PC-9 (cell line): ENCODE measurements at regions not wholly inside any gene's neighbourhood (a gene's known extent, or its start where the extent isn't known, plus 50 kb on each side); places are given as distances from the start of the nearest gene placed in this dataset.

Source experiments
- CTCF ChIP-seq: fragments of 200-600 bp; sonication (generic); conservative IDR thresholded peaks from 2 replicates; pipeline ENCODE4 v1.6.1; 2017; ENCODE audit warnings: mixed run types, antibody characterized with exemption, mild to moderate bottlenecking, moderate library complexity
- EZH2 ChIP-seq: fragments of 200-600 bp; sonication (generic); IDR thresholded peaks from 2 replicates; pipeline ENCODE4 v1.8.0; 2017; ENCODE audit warnings: antibody characterized with exemption, low read depth

GRCh38 chr3:107212618-107213017 is 164.6 kb upstream of the CCDC54 start:
- TF ChIP-seq CTCF (no peak), EZH2 (no peak)
